ENCODE measurements at regions not wholly inside any gene's neighbourhood (a gene's known extent, or its start where the extent isn't known, plus 50 kb on each side); places are given as distances from the start of the nearest gene placed in this dataset.
A peak's percentile ranks its signal among the peaks of the same experiment; 100 is the strongest.
"Not testable (repeated sequence)": the region's sequence is repeated elsewhere in the genome, so short reads cannot be mapped to it uniquely, and the experiment has no call there.

GRCh38 chr14:34052658-34053014, 101.8 kb upstream of the EGLN3 start:
- CTCF ChIA-PET: no interaction called here
- no peak for DNase-seq
- peak overlapping the region; percentile 47 for H3K27ac Mint-ChIP-seq
- H3K27me3 Mint-ChIP-seq: peaks cover 44% of the 10 kb centered on the region
- H3K9me3 Mint-ChIP-seq: peaks cover 9% of the 10 kb centered on the region
- H3K36me3 Mint-ChIP-seq: peaks cover 41% of the 10 kb centered on the region
- H3K4me1 Mint-ChIP-seq: peaks cover 76% of the 10 kb centered on the region
- no peak overlapping the region for H3K4me3 Mint-ChIP-seq

- DNase-seq: peak; percentile 24
- Mint-ChIP-seq H3K27ac (peak overlapping the region; percentile 47), H3K4me3 (no peak overlapping the region), H3K36me3 (peaks cover 41% of the 10 kb centered on the region), H3K9me3 (peaks cover 13% of the 10 kb centered on the region), H3K4me1 (peaks cover 76% of the 10 kb centered on the region), H3K27me3 (peaks cover 39% of the 10 kb centered on the region)
- CTCF ChIA-PET: no interaction called here
Measured at GRCh38 chr14:34051966-34052657, 101.2 kb upstream of the EGLN3 start.

- H3K36me3 Mint-ChIP-seq: peaks cover 40% of the 10 kb centered on the region
- CTCF ChIA-PET: no interaction called here
- H3K27ac Mint-ChIP-seq: no peak overlapping the region
- no peak for DNase-seq
- H3K9me3 Mint-ChIP-seq: peaks cover 15% of the 10 kb centered on the region
- H3K4me1 Mint-ChIP-seq: peaks cover 79% of the 10 kb centered on the region
- peaks cover 39% of the 10 kb centered on the region for H3K27me3 Mint-ChIP-seq
- no peak overlapping the region for H3K4me3 Mint-ChIP-seq
Measured at GRCh38 chr14:34050606-34051005, 99.7 kb upstream of the EGLN3 start.

- Mint-ChIP-seq H3K9me3 (peaks cover 16% of the 10 kb centered on the region), H3K36me3 (peaks cover 38% of the 10 kb centered on the region), H3K4me1 (peaks cover 76% of the 10 kb centered on the region), H3K27ac (no peak overlapping the region), H3K27me3 (peaks cover 33% of the 10 kb centered on the region), H3K4me3 (no peak overlapping the region)
- no peak for DNase-seq
- CTCF ChIA-PET: no interaction called here
Measured at GRCh38 chr14:34049790-34050189, 98.9 kb upstream of the EGLN3 start.

GRCh38 chr14:34049187-34049586, 98.3 kb upstream of the EGLN3 start:
- Mint-ChIP-seq H3K27me3 (peaks cover 27% of the 10 kb centered on the region), H3K9me3 (peaks cover 22% of the 10 kb centered on the region), H3K4me1 (peaks cover 79% of the 10 kb centered on the region), H3K36me3 (peaks cover 40% of the 10 kb centered on the region)
- H3K4me3 Mint-ChIP-seq, CTCF ChIA-PET, DNase-seq, H3K27ac Mint-ChIP-seq: not testable (repeated sequence)

GRCh38 chr14:34046799-34047520, 96.1 kb upstream of the EGLN3 start:
- no peak overlapping the region for H3K4me3 Mint-ChIP-seq
- peaks cover 79% of the 10 kb centered on the region for H3K4me1 Mint-ChIP-seq
- peak overlapping the region; percentile 44 for H3K27ac Mint-ChIP-seq
- CTCF ChIA-PET: interaction anchor here (1.2 kb wide), 1 partner anchor 13 kb away, joined by 5 read pairs; no protein-coding TSS in a partner anchor
- H3K9me3 Mint-ChIP-seq: peaks cover 24% of the 10 kb centered on the region
- DNase-seq: no peak
- H3K36me3 Mint-ChIP-seq: peaks cover 36% of the 10 kb centered on the region
- H3K27me3 Mint-ChIP-seq: peaks cover 20% of the 10 kb centered on the region

- no peak for DNase-seq
- H3K27ac Mint-ChIP-seq: peak overlapping the region; percentile 89
- peaks cover 21% of the 10 kb centered on the region for H3K9me3 Mint-ChIP-seq
- H3K36me3 Mint-ChIP-seq: peaks cover 32% of the 10 kb centered on the region
- CTCF ChIA-PET: interaction anchor here (1.1 kb wide), 1 partner anchor 10 kb away, joined by 4 read pairs; no protein-coding TSS in a partner anchor
- H3K27me3 Mint-ChIP-seq: peaks cover 16% of the 10 kb centered on the region
- H3K4me3 Mint-ChIP-seq: no peak overlapping the region
- peaks cover 76% of the 10 kb centered on the region for H3K4me1 Mint-ChIP-seq
Measured at GRCh38 chr14:34044666-34045306, 93.9 kb upstream of the EGLN3 start.

GRCh38 chr14:34044373-34044637, 93.4 kb upstream of the EGLN3 start:
- peaks cover 76% of the 10 kb centered on the region for H3K4me1 Mint-ChIP-seq

GRCh38 chr14:34043627-34044372, 92.9 kb upstream of the EGLN3 start:
- peaks cover 31% of the 10 kb centered on the region for H3K36me3 Mint-ChIP-seq
- CTCF ChIA-PET: interaction anchor here (1.1 kb wide), 2 partner anchors 10 to 11 kb away, joined by 3 to 4 read pairs; no protein-coding TSS in a partner anchor
- peak; percentile 92 for DNase-seq
- H3K4me1 Mint-ChIP-seq: peaks cover 76% of the 10 kb centered on the region
- H3K4me3 Mint-ChIP-seq: peak overlapping the region; percentile 32
- H3K27ac Mint-ChIP-seq: peak overlapping the region; percentile 89
- H3K27me3 Mint-ChIP-seq: peaks cover 14% of the 10 kb centered on the region
- peaks cover 21% of the 10 kb centered on the region for H3K9me3 Mint-ChIP-seq

More at GRCh38 chr14:34044373-34044637, 93.4 kb upstream of the EGLN3 start:
- DNase-seq: no peak
- peak overlapping the region; percentile 89 for H3K27ac Mint-ChIP-seq
- CTCF ChIA-PET: interaction anchor here (1.1 kb wide), 1 partner anchor 11 kb away, joined by 4 read pairs; no protein-coding TSS in a partner anchor
- peaks cover 21% of the 10 kb centered on the region for H3K9me3 Mint-ChIP-seq
- peak overlapping the region; percentile 32 for H3K4me3 Mint-ChIP-seq
- H3K27me3 Mint-ChIP-seq: peaks cover 16% of the 10 kb centered on the region
- H3K36me3 Mint-ChIP-seq: peaks cover 33% of the 10 kb centered on the region

GRCh38 chr14:34041220-34041619, 90.3 kb upstream of the EGLN3 start:
- peak overlapping the region; percentile 30 for H3K27ac Mint-ChIP-seq
- peaks cover 17% of the 10 kb centered on the region for H3K9me3 Mint-ChIP-seq
- H3K36me3 Mint-ChIP-seq: peaks cover 27% of the 10 kb centered on the region
- H3K27me3 Mint-ChIP-seq: peaks cover 14% of the 10 kb centered on the region
- no peak overlapping the region for H3K4me3 Mint-ChIP-seq
- peaks cover 73% of the 10 kb centered on the region for H3K4me1 Mint-ChIP-seq
- no peak for DNase-seq
- CTCF ChIA-PET: interaction anchor here (1.1 kb wide), 1 partner anchor 19 kb away, joined by 3 read pairs; no protein-coding TSS in a partner anchor

GRCh38 chr14:34040766-34041165, 89.9 kb upstream of the EGLN3 start:
- H3K27me3 Mint-ChIP-seq: peaks cover 14% of the 10 kb centered on the region
- no peak overlapping the region for H3K27ac Mint-ChIP-seq
- H3K36me3 Mint-ChIP-seq: peaks cover 27% of the 10 kb centered on the region
- peaks cover 70% of the 10 kb centered on the region for H3K4me1 Mint-ChIP-seq
- H3K4me3 Mint-ChIP-seq: no peak overlapping the region
- DNase-seq: no peak
- CTCF ChIA-PET: no interaction called here
- H3K9me3 Mint-ChIP-seq: peaks cover 17% of the 10 kb centered on the region

- no peak overlapping the region for H3K27ac Mint-ChIP-seq
- peaks cover 27% of the 10 kb centered on the region for H3K36me3 Mint-ChIP-seq
- no peak for DNase-seq
Measured at GRCh38 chr14:34039428-34040047, 88.7 kb upstream of the EGLN3 start.

GRCh38 chr14:34038358-34039057, 87.6 kb upstream of the EGLN3 start:
- Mint-ChIP-seq H3K4me1 (peaks cover 52% of the 10 kb centered on the region), H3K36me3 (peaks cover 22% of the 10 kb centered on the region), H3K9me3 (peaks cover 9% of the 10 kb centered on the region), H3K27ac (no peak overlapping the region), H3K27me3 (peaks cover 14% of the 10 kb centered on the region), H3K4me3 (no peak overlapping the region)
- CTCF ChIA-PET: interaction anchor here (0.9 to 1.5 kb wide), 3 partner anchors 18 to 60 kb away, joined by 3 to 4 read pairs (median 3); no protein-coding TSS in a partner anchor
- DNase-seq: no peak

More at GRCh38 chr14:34039428-34040047, 88.7 kb upstream of the EGLN3 start:
- Mint-ChIP-seq H3K27me3 (peaks cover 14% of the 10 kb centered on the region), H3K4me3 (no peak overlapping the region), H3K9me3 (peaks cover 14% of the 10 kb centered on the region), H3K4me1 (peaks cover 62% of the 10 kb centered on the region)
- CTCF ChIA-PET: no interaction called here

Data from activated naive CD4-positive, alpha-beta T cell treated with anti-CD3 and anti-CD28 coated beads, Interleukin-2, amount 10 ng/mL, durations not matched to agents 7 days and 5 days (primary cell).